HUES48 (cell line): ENCODE measurements at regions not wholly inside any gene's neighbourhood (a gene's known extent, or its start where the extent isn't known, plus 50 kb on each side); places are given as distances from the start of the nearest gene placed in this dataset.

ENCODE experiments used
- H3K27ac ChIP-seq: one replicate; pipeline ENCODE4 v1.7.0; 2013; ENCODE audit warnings: low read depth, low read length, inconsistent platforms
- H3K27me3 ChIP-seq: 2 replicates; pipeline ENCODE4 v1.6.1; 2013; ENCODE audit warnings: mild to moderate bottlenecking, low read length; ENCODE audit not compliant: control insufficient read depth, insufficient read depth
- H3K36me3 ChIP-seq: 2 replicates; pipeline ENCODE4 v1.6.1; 2013; ENCODE audit warnings: low read length; ENCODE audit not compliant: control insufficient read depth, insufficient read depth
- H3K4me1 ChIP-seq: 2 replicates; pipeline ENCODE4 v1.6.1; 2013; ENCODE audit warnings: mild to moderate bottlenecking, low read length; ENCODE audit not compliant: control insufficient read depth, insufficient read depth
- H3K4me3 ChIP-seq: 2 replicates; pipeline ENCODE4 v1.5.1; 2013; ENCODE audit warnings: mild to moderate bottlenecking, low read depth, low read length
- H3K9ac ChIP-seq: 2 replicates; pipeline ENCODE4 v1.6.1; 2013; ENCODE audit warnings: mild to moderate bottlenecking, low read depth, low read length, moderate library complexity
- H3K9me3 ChIP-seq: 2 replicates; pipeline ENCODE4 v1.6.1; 2013; ENCODE audit warnings: low read length; ENCODE audit not compliant: control insufficient read depth, insufficient read depth

DNA sequence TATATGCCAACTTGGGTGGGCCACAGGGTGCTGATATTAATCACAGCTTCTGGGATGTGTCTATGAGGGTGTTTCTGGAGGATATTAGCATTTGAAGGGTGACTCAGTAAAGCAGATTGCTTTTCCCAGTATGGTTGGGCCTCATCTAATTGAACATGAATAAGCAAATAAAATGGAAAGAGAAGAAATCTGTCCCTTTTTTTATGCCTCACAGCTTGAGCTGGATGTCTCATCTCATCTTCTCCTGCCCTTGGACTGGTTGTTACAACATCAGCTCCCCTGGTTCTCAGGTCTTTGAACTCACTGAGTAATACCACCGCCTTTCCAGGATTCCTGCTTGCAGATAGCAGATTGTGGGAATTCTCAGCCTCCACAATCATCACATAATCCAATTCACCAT, 1149.2 kb downstream of the PCDH18 start:
- Histone ChIP-seq H3K27ac (no peak overlapping the region), H3K9ac (no peak overlapping the region), H3K9me3 (no peaks in the 10 kb centered on the region), H3K27me3 (no peaks in the 10 kb centered on the region), H3K4me1 (peaks cover 6% of the 10 kb centered on the region; the same call in 1 of the 2 replicates), H3K36me3 (no peaks in the 10 kb centered on the region), H3K4me3 (no peak overlapping the region)

DNA sequence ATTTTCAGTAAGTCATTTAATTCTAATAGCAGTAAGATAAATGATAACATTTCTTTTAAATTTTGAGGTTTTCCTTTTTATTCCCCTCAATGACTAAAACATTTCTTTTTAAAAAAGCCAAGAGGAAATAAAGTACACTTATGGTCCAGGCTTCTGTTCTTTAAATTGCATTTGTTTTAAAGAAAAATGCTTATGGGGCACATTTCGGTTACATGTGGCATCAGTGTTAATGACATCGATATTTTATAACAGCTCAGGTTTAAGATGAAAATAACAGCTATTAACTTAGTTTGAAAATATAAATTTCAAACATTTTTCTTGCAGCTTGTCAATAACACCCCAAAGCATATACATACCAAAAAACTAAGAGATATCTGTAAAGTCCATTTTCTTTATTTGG, 1161.1 kb downstream of the PCDH18 start:
- no peaks in the 10 kb centered on the region for H3K4me1 ChIP-seq
- H3K9ac ChIP-seq, result no peak overlapping the region
- H3K27ac ChIP-seq, result no peak overlapping the region
- H3K27me3 ChIP-seq, result no peaks in the 10 kb centered on the region
- no peaks in the 10 kb centered on the region for H3K36me3 ChIP-seq
- no peaks in the 10 kb centered on the region for H3K9me3 ChIP-seq
- no peak overlapping the region for H3K4me3 ChIP-seq

DNA sequence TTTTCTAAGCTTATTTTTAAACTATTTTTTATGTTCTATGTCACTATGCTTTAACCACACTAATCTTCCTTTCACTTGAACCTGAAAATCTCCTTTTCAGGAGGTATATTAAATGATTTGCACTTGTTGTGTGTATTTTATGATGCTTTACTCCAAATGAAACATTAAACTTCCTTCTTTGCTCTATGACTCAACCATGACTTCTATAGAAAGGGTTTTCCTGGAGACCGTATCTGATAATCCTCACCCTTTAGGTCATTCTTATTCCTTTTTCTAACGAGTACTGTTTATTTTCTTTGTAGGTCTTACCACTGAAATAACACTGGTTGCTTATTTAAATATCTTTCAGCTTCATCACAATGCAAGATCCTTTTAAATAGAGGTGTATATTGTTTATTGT, 1163.2 kb downstream of the PCDH18 start:
- Histone ChIP-seq H3K36me3 (no peaks in the 10 kb centered on the region), H3K27ac (no peak overlapping the region), H3K4me1 (no peaks in the 10 kb centered on the region), H3K27me3 (no peaks in the 10 kb centered on the region), H3K4me3 (no peak overlapping the region), H3K9me3 (no peaks in the 10 kb centered on the region), H3K9ac (no peak overlapping the region)

GRCh38 chr4:136357556-136357955, 1174.7 kb downstream of the PCDH18 start:
- Histone ChIP-seq H3K36me3 (no peaks in the 10 kb centered on the region), H3K4me1 (no peaks in the 10 kb centered on the region), H3K27ac (no peak overlapping the region), H3K27me3 (no peaks in the 10 kb centered on the region), H3K9ac (no peak overlapping the region), H3K9me3 (no peaks in the 10 kb centered on the region), H3K4me3 (no peak overlapping the region)

- Histone ChIP-seq H3K27me3 (no peaks in the 10 kb centered on the region), H3K9ac (no peak overlapping the region), H3K4me1 (no peaks in the 10 kb centered on the region)
Measured at GRCh38 chr4:136355970-136356369, 1176.3 kb downstream of the PCDH18 start.

GRCh38 chr4:136343340-136343739, 1189.0 kb downstream of the PCDH18 start:
- Histone ChIP-seq H3K27me3 (no peaks in the 10 kb centered on the region), H3K4me1 (no peaks in the 10 kb centered on the region)

More at GRCh38 chr4:136355970-136356369, 1176.3 kb downstream of the PCDH18 start:
- Histone ChIP-seq H3K4me3 (no peak overlapping the region), H3K9me3 (no peaks in the 10 kb centered on the region), H3K36me3 (no peaks in the 10 kb centered on the region), H3K27ac (no peak overlapping the region)

DNA sequence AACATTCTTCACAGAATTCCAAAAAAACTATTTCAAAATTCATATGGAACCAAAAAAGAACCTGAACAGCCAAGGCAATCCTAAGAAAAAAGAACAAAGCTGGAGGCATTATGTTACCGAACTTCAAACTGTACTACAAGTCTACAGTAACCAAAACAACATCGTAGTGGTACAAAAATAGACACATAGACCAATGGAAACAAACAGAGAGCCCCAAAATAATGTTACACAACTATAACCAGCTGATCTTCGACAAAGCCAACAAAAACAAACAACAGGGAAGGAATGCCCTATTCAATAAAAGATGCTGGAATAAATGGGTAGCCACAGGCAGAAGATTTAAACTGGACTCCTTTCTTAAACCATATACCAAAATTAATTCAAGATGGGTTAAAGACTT, 1189.6 kb downstream of the PCDH18 start:
- H3K27ac ChIP-seq, result no peak overlapping the region
- H3K27me3 ChIP-seq, result no peaks in the 10 kb centered on the region
- H3K4me3 ChIP-seq, result no peak overlapping the region
- H3K4me1 ChIP-seq, result no peaks in the 10 kb centered on the region
- no peak overlapping the region for H3K9ac ChIP-seq
- no peaks in the 10 kb centered on the region for H3K9me3 ChIP-seq
- no peaks in the 10 kb centered on the region for H3K36me3 ChIP-seq

More at GRCh38 chr4:136343340-136343739, 1189.0 kb downstream of the PCDH18 start:
- H3K36me3 ChIP-seq, result no peaks in the 10 kb centered on the region
- H3K4me3 ChIP-seq, result no peak overlapping the region
- H3K27ac ChIP-seq, result no peak overlapping the region
- H3K9ac ChIP-seq, result no peak overlapping the region
- no peaks in the 10 kb centered on the region for H3K9me3 ChIP-seq

DNA sequence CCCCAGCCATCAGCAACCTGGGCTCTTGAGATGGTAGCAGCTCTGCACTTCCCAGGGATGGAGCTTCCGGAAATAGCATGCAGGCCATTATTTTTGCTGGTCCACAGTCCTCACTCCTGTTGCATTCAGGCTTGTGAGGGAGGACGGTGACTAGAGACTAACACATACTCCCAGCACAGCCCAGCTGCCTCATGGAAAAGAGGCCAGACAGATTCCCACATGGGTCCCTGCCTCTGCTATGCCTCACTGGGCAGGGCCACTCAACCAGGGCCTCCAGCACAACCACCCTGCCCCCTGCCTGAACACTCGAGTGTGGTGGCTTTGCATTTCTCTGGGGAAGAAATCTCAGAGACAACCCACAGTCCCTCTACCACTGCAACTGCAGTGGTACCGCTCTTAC, 1195.1 kb downstream of the PCDH18 start:
- no peak overlapping the region for H3K4me3 ChIP-seq
- no peaks in the 10 kb centered on the region for H3K27me3 ChIP-seq
- H3K4me1 ChIP-seq, result no peaks in the 10 kb centered on the region

GRCh38 chr4:136336479-136336878, 1195.8 kb downstream of the PCDH18 start:
- Histone ChIP-seq H3K9ac (no peak overlapping the region), H3K4me1 (no peaks in the 10 kb centered on the region), H3K4me3 (no peak overlapping the region), H3K9me3 (no peaks in the 10 kb centered on the region), H3K27me3 (no peaks in the 10 kb centered on the region), H3K27ac (no peak overlapping the region), H3K36me3 (no peaks in the 10 kb centered on the region)

More for the DNA sequence above, 1195.1 kb downstream of the PCDH18 start:
- Histone ChIP-seq H3K9ac (no peak overlapping the region), H3K9me3 (no peaks in the 10 kb centered on the region), H3K27ac (no peak overlapping the region), H3K36me3 (no peaks in the 10 kb centered on the region)

DNA sequence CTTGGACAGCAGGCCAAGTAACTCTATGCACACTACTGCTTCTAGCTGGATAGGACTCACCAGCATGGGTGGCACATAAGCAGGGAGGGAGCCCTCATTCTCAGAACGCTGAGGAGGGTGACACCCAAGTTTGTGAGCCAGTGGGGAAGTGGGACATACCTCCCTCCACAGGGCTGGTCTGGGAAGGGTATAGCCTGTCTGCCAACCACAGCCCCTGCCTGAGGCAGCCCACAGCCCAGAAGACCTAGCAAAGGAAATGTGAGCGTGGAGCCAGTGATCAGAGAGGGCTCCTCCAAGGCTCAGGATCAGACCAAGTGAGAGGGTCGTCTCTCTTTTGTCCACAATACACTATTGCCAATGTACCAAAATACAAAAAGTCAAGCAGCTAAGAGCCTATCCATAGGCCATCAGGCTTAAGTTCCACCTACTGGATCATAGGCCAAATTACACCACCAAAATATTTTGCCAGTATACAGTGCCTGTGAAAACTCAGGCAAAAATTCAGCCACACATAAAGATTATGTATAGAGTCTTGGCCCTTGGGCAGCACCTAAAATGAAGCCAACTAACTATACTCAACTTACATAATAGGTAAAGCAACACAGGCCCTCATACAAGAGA, 1203.1 kb downstream of the PCDH18 start:
- no peak overlapping the region for H3K4me3 ChIP-seq
- H3K27me3 ChIP-seq, result no peaks in the 10 kb centered on the region
- no peaks in the 10 kb centered on the region for H3K36me3 ChIP-seq
- no peak overlapping the region for H3K27ac ChIP-seq
- H3K9ac ChIP-seq, result no peak overlapping the region
- H3K9me3 ChIP-seq, result no peaks in the 10 kb centered on the region
- H3K4me1 ChIP-seq, result peaks cover 4% of the 10 kb centered on the region; the same call in 1 of the 2 replicates

- H3K4me3 ChIP-seq, result no peak overlapping the region
- no peaks in the 10 kb centered on the region for H3K27me3 ChIP-seq
- H3K4me1 ChIP-seq, result peaks cover 4% of the 10 kb centered on the region; the same call in 1 of the 2 replicates
- H3K9ac ChIP-seq, result no peak overlapping the region
- H3K9me3 ChIP-seq, result no peaks in the 10 kb centered on the region
- no peaks in the 10 kb centered on the region for H3K36me3 ChIP-seq
- no peak overlapping the region for H3K27ac ChIP-seq
Measured at GRCh38 chr4:136328131-136328530, 1204.2 kb downstream of the PCDH18 start.
